ENCODE measurements at regions not wholly inside any gene's neighbourhood (a gene's known extent, or its start where the extent isn't known, plus 50 kb on each side); places are given as distances from the start of the nearest gene placed in this dataset.

GRCh38 chr16:65284626-65285025, 162.8 kb upstream of the CDH11 start:
- H3K4me1 Mint-ChIP-seq, result no peaks in the 10 kb centered on the region
- DNase-seq (no peak), ATAC-seq (ENCODE audit: low read depth) (no peak)
- TF ChIP-seq, protein P1, sequence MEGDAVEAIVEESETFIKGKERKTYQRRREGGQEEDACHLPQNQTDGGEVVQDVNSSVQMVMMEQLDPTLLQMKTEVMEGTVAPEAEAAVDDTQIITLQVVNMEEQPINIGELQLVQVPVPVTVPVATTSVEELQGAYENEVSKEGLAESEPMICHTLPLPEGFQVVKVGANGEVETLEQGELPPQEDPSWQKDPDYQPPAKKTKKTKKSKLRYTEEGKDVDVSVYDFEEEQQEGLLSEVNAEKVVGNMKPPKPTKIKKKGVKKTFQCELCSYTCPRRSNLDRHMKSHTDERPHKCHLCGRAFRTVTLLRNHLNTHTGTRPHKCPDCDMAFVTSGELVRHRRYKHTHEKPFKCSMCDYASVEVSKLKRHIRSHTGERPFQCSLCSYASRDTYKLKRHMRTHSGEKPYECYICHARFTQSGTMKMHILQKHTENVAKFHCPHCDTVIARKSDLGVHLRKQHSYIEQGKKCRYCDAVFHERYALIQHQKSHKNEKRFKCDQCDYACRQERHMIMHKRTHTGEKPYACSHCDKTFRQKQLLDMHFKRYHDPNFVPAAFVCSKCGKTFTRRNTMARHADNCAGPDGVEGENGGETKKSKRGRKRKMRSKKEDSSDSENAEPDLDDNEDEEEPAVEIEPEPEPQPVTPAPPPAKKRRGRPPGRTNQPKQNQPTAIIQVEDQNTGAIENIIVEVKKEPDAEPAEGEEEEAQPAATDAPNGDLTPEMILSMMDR (IDR thresholded peaks at IDR 0.05), result no peak
- no peak for TF ChIP-seq EZH2 (IDR thresholded peaks at IDR 0.05; ENCODE audit: borderline replicate concordance, insufficient read depth, low read depth, low read length, poor library complexity, severe bottlenecking)
- no peaks in the 10 kb centered on the region for H3K27me3 Mint-ChIP-seq
- H3K4me1 ChIP-seq (ENCODE audit: control insufficient read depth in 2 of 2, insufficient read depth in 2 of 2, low read length in 2 of 2), result no peaks in the 10 kb centered on the region
- no peak overlapping the region for H3K4me2 ChIP-seq (replicated peaks; ENCODE audit: low read depth, low read length, poor library complexity, severe bottlenecking)
- H3K27ac ChIP-seq (ENCODE audit: low read length in 2 of 2), result no peak overlapping the region
- H3K9me3 ChIP-seq (ENCODE audit: control extremely low read depth in 1 of 3, control insufficient read depth in 2 of 3, insufficient read depth in 1 of 3, low read length in 2 of 3), result peaks cover 0 to 3% (median 0%) of the 10 kb centered on the region in 3 donors
- no peak overlapping the region for H3K4me3 Mint-ChIP-seq
- no peaks in the 10 kb centered on the region for H4K20me1 ChIP-seq (ENCODE audit: control insufficient read depth, insufficient read depth, low read length, poor library complexity, severe bottlenecking)
- H3K79me2 ChIP-seq (ENCODE audit: control insufficient read depth, insufficient read depth, low read length), result no peaks in the 10 kb centered on the region
- intact Hi-C loops (cut with micrococcal nuclease), result no loop called here
- H3K9ac ChIP-seq (ENCODE audit: low read length), result no peak overlapping the region
- no peaks in the 10 kb centered on the region for H3K27me3 ChIP-seq (replicated peaks in 1 of 4; ENCODE audit: control extremely low read depth in 1 of 4, control insufficient read depth in 3 of 4, insufficient read depth in 4 of 4, low read length in 3 of 4)
- ChIA-PET POLR2A (no interaction called here), CTCF (no interaction called here)
- no peaks in the 10 kb centered on the region for H3K9me3 Mint-ChIP-seq (ENCODE audit: insufficient read depth)
- 87% methylated on average over 6 of the region's 8 CpGs for WGBS (ENCODE audit: insufficient coverage)
- no peak overlapping the region for H3K4me3 ChIP-seq (ENCODE audit: control extremely low read depth in 1 of 5, extremely low read depth in 1 of 5, insufficient read depth in 1 of 5, low read depth in 2 of 5, low read length in 4 of 5)
- no peaks in the 10 kb centered on the region for H3K36me3 ChIP-seq (replicated peaks in 1 of 2; ENCODE audit: control extremely low read depth in 1 of 2, control insufficient read depth in 1 of 2, extremely low read depth in 1 of 2, insufficient read depth in 2 of 2, low read length in 1 of 2)
- no peak overlapping the region for H3K27ac Mint-ChIP-seq
- H2AFZ ChIP-seq (ENCODE audit: insufficient read depth, low read depth, low read length, poor library complexity, severe bottlenecking), result no peak overlapping the region

DNA sequence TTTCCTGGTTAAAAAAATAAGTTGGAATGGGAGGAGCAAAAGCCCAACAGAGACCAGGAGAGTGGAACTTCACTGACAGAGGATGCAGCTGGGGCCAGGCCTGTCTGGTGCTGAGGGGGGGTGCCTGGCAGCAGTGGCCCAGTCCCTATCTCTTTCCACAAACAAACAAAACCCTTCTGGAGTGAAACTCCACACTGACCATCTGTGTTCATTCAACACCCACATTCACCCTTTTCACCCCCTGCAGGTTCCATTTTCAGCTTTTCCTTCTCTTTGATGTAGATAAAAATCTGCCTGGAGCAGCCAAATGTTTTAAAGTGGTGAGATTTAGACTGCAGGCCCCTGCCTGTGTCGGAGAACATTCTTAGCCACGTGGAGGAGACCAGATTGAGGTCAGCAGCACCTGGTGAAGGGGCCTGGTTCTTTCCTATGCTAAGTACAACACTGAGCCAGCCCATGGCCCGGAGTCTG, 161.4 kb upstream of the CDH11 start:
- no peak overlapping the region for H3K9ac ChIP-seq (ENCODE audit: low read length)
- H3K4me1 ChIP-seq (ENCODE audit: control insufficient read depth in 2 of 2, insufficient read depth in 2 of 2, low read length in 2 of 2), result no peaks in the 10 kb centered on the region
- intact Hi-C loops (cut with micrococcal nuclease), result no loop called here
- no peaks in the 10 kb centered on the region for H3K36me3 ChIP-seq (replicated peaks in 1 of 2; ENCODE audit: control extremely low read depth in 1 of 2, control insufficient read depth in 1 of 2, extremely low read depth in 1 of 2, insufficient read depth in 2 of 2, low read length in 1 of 2)
- H3K79me2 ChIP-seq (ENCODE audit: control insufficient read depth, insufficient read depth, low read length), result no peaks in the 10 kb centered on the region
- H4K20me1 ChIP-seq (ENCODE audit: control insufficient read depth, insufficient read depth, low read length, poor library complexity, severe bottlenecking), result no peaks in the 10 kb centered on the region
- POLR2A ChIA-PET, result no interaction called here
- CTCF ChIA-PET, result no interaction called here
- no peak overlapping the region for H3K4me2 ChIP-seq (replicated peaks; ENCODE audit: low read depth, low read length, poor library complexity, severe bottlenecking)
- DNase-seq, result no peak
- Mint-ChIP-seq H3K4me1 (no peaks in the 10 kb centered on the region), H3K27ac (no peak overlapping the region), H3K27me3 (no peaks in the 10 kb centered on the region), H3K4me3 (no peak overlapping the region), H3K9me3 (ENCODE audit: insufficient read depth) (no peaks in the 10 kb centered on the region)
- no peak overlapping the region for H3K4me3 ChIP-seq (ENCODE audit: control extremely low read depth in 1 of 5, extremely low read depth in 1 of 5, insufficient read depth in 1 of 5, low read depth in 2 of 5, low read length in 4 of 5)
- H3K27ac ChIP-seq (ENCODE audit: low read length in 2 of 2), result no peak overlapping the region
- TF ChIP-seq, protein P1 (IDR thresholded peaks at IDR 0.05), result no peak
- no peak for TF ChIP-seq EZH2 (IDR thresholded peaks at IDR 0.05; ENCODE audit: borderline replicate concordance, insufficient read depth, low read depth, low read length, poor library complexity, severe bottlenecking)
- WGBS (ENCODE audit: insufficient coverage), result 40% methylated on average over 1 of the region's 3 CpGs
- ATAC-seq (ENCODE audit: low read depth), result no peak
- H3K27me3 ChIP-seq (replicated peaks in 1 of 4; ENCODE audit: control extremely low read depth in 1 of 4, control insufficient read depth in 3 of 4, insufficient read depth in 4 of 4, low read length in 3 of 4), result no peaks in the 10 kb centered on the region
- peaks cover 0 to 5% (median 0%) of the 10 kb centered on the region in 3 donors for H3K9me3 ChIP-seq (ENCODE audit: control extremely low read depth in 1 of 3, control insufficient read depth in 2 of 3, insufficient read depth in 1 of 3, low read length in 2 of 3)
- no peak overlapping the region for H2AFZ ChIP-seq (ENCODE audit: insufficient read depth, low read depth, low read length, poor library complexity, severe bottlenecking)
